ENCODE measurements at regions not wholly inside any gene's neighbourhood (a gene's known extent, or its start where the extent isn't known, plus 50 kb on each side); places are given as distances from the start of the nearest gene placed in this dataset.

DNA sequence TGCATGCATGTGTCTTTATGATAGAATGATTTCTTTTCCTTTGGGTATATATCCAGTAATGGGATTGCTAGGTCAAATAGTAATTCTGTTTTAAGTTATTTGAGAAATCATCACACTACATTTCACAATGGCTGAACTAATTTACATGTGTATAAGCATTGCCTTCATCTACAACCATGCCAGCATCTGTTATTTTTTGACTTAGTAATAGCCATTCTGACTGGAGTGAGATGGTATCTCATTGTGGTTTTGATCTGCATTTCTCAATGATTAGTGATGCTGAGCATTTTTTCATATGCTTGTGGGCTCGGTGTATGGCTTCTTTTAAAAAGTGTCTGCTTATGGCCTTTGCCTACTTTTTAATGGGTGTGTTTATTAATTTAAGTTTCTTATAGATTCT, 102.3 kb upstream of the CCDC112 start:
- H3K9me3 ChIP-seq (ENCODE audit: low read length), result no peaks in the 10 kb centered on the region
- H3K4me1 ChIP-seq (ENCODE audit: insufficient read depth, low read length), result no peaks in the 10 kb centered on the region
- WGBS (ENCODE audit: low lambda C conversion rate), result 5% methylated on average over 1 of the region's 1 CpG
- H3K4me3 ChIP-seq (replicated peaks in 1 of 3; ENCODE audit: insufficient read depth in 1 of 3, low read depth in 2 of 3, low read length in 3 of 3), result no peak overlapping the region
- H3K79me2 ChIP-seq (ENCODE audit: insufficient read depth, low read length), result no peaks in the 10 kb centered on the region
- H2AFZ ChIP-seq (ENCODE audit: low read length), result no peak overlapping the region
- no peak overlapping the region for H3K9ac ChIP-seq (ENCODE audit: insufficient read depth, low read depth, low read length)
- in situ Hi-C loops (cut with HindIII; ENCODE audit: extremely low pct_ligation_motif_present, low pct_unique_long_range_greater_than_20kb) (no loop called here), intact Hi-C loops (cut with micrococcal nuclease; ENCODE audit: unreplicated experiment) (no loop called here)
- no TSS peak for BruUV-seq (replicated peaks)
- H3K36me3 ChIP-seq (replicated peaks in 1 of 2; ENCODE audit: control insufficient read depth in 1 of 2, insufficient read depth in 2 of 2, low read length in 2 of 2), result no peaks in the 10 kb centered on the region
- no peak overlapping the region for H3K27ac ChIP-seq (ENCODE audit: extremely low read length, insufficient read depth, low read length)
- DNase-seq (ENCODE audit: low spot score) (no peak), FAIRE-seq (no peak), ATAC-seq (no peak)
- POLR2A ChIA-PET, result no interaction called here
- H3K27me3 ChIP-seq (ENCODE audit: control insufficient read depth in 1 of 2, insufficient read depth in 2 of 2, low read length in 2 of 2), result no peaks in the 10 kb centered on the region
- H3K4me2 ChIP-seq (ENCODE audit: low read depth, low read length), result no peak overlapping the region
- TF ChIP-seq JDP2 (CRISPR knock-in tag; IDR thresholded peaks at IDR 0.05; ENCODE audit: borderline replicate concordance) (no peak), ZNF549 (CRISPR knock-in tag; IDR thresholded peaks at IDR 0.05) (no peak), ASH2L (IDR thresholded peaks at IDR 0.05; ENCODE audit: insufficient read length, low read depth, low read length) (no peak), ZNF20 (CRISPR knock-in tag; IDR thresholded peaks at IDR 0.05) (no peak)
- TF ChIP-seq, protein P1, sequence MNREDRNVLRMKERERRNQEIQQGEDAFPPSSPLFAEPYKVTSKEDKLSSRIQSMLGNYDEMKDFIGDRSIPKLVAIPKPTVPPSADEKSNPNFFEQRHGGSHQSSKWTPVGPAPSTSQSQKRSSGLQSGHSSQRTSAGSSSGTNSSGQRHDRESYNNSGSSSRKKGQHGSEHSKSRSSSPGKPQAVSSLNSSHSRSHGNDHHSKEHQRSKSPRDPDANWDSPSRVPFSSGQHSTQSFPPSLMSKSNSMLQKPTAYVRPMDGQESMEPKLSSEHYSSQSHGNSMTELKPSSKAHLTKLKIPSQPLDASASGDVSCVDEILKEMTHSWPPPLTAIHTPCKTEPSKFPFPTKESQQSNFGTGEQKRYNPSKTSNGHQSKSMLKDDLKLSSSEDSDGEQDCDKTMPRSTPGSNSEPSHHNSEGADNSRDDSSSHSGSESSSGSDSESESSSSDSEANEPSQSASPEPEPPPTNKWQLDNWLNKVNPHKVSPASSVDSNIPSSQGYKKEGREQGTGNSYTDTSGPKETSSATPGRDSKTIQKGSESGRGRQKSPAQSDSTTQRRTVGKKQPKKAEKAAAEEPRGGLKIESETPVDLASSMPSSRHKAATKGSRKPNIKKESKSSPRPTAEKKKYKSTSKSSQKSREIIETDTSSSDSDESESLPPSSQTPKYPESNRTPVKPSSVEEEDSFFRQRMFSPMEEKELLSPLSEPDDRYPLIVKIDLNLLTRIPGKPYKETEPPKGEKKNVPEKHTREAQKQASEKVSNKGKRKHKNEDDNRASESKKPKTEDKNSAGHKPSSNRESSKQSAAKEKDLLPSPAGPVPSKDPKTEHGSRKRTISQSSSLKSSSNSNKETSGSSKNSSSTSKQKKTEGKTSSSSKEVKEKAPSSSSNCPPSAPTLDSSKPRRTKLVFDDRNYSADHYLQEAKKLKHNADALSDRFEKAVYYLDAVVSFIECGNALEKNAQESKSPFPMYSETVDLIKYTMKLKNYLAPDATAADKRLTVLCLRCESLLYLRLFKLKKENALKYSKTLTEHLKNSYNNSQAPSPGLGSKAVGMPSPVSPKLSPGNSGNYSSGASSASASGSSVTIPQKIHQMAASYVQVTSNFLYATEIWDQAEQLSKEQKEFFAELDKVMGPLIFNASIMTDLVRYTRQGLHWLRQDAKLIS (CRISPR knock-in tag; IDR thresholded peaks at IDR 0.05), result no peak
- CTCF ChIA-PET (ENCODE audit: low intra/inter-chr PET ratio, low total read pairs), result no interaction called here
- H4K20me1 ChIP-seq (ENCODE audit: insufficient read depth, low read length), result no peaks in the 10 kb centered on the region

DNA sequence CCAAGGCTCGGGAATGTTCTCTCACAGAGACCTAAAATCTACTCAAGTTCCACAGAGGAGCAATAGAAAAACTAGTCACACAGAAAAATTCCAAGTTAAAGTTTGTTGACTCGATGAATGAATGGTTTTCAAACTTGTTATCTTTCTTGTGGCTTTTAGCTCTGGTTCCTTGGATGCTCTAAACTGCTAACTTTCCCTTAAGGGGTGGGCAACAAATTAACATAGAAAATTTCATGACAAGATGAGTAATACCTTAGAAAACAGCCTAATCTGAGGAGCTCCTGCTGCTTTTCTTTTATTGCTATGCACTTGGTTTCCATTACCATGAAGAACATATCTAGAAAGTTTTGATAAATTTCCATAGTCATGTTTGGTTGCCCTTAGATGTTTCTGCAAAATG, 100.2 kb upstream of the CCDC112 start:
- no TSS peak for BruUV-seq (replicated peaks)
- Histone ChIP-seq H3K27me3 (ENCODE audit: control insufficient read depth in 1 of 2, insufficient read depth in 2 of 2, low read length in 2 of 2) (no peaks in the 10 kb centered on the region), H3K36me3 (replicated peaks in 1 of 2; ENCODE audit: control insufficient read depth in 1 of 2, insufficient read depth in 2 of 2, low read length in 2 of 2) (no peaks in the 10 kb centered on the region), H3K9ac (ENCODE audit: insufficient read depth, low read depth, low read length) (no peak overlapping the region), H3K4me2 (ENCODE audit: low read depth, low read length) (no peak overlapping the region), H3K4me1 (ENCODE audit: insufficient read depth, low read length) (no peaks in the 10 kb centered on the region), H3K79me2 (ENCODE audit: insufficient read depth, low read length) (no peaks in the 10 kb centered on the region), H2AFZ (ENCODE audit: low read length) (no peak overlapping the region), H3K27ac (ENCODE audit: extremely low read length, insufficient read depth, low read length) (no peak overlapping the region), H4K20me1 (ENCODE audit: insufficient read depth, low read length) (no peaks in the 10 kb centered on the region), H3K9me3 (ENCODE audit: low read length) (no peaks in the 10 kb centered on the region), H3K4me3 (replicated peaks in 1 of 3; ENCODE audit: insufficient read depth in 1 of 3, low read depth in 2 of 3, low read length in 3 of 3) (no peak overlapping the region)
- DNase-seq (ENCODE audit: low spot score), result no peak
- in situ Hi-C loops (cut with HindIII; ENCODE audit: extremely low pct_ligation_motif_present, low pct_unique_long_range_greater_than_20kb) (no loop called here), intact Hi-C loops (cut with micrococcal nuclease; ENCODE audit: unreplicated experiment) (no loop called here)
- TF ChIP-seq, protein P2, sequence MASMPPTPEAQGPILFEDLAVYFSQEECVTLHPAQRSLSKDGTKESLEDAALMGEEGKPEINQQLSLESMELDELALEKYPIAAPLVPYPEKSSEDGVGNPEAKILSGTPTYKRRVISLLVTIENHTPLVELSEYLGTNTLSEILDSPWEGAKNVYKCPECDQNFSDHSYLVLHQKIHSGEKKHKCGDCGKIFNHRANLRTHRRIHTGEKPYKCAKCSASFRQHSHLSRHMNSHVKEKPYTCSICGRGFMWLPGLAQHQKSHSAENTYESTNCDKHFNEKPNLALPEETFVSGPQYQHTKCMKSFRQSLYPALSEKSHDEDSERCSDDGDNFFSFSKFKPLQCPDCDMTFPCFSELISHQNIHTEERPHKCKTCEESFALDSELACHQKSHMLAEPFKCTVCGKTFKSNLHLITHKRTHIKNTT (CRISPR knock-in tag; IDR thresholded peaks at IDR 0.05), result no peak
- TF ChIP-seq ZNF564 (CRISPR knock-in tag; IDR thresholded peaks at IDR 0.05) (no peak), NCOA1 (CRISPR knock-in tag; IDR thresholded peaks at IDR 0.05) (no peak), IRF2 (CRISPR knock-in tag; IDR thresholded peaks at IDR 0.05) (no peak), TAF1 (CRISPR knock-in tag; IDR thresholded peaks at IDR 0.05) (no peak), SIN3A (IDR thresholded peaks at IDR 0.05; ENCODE audit: borderline replicate concordance, low read depth, low read length) (no peak), DR1 (CRISPR knock-in tag; IDR thresholded peaks at IDR 0.05) (no peak)
- TF ChIP-seq, protein P3, sequence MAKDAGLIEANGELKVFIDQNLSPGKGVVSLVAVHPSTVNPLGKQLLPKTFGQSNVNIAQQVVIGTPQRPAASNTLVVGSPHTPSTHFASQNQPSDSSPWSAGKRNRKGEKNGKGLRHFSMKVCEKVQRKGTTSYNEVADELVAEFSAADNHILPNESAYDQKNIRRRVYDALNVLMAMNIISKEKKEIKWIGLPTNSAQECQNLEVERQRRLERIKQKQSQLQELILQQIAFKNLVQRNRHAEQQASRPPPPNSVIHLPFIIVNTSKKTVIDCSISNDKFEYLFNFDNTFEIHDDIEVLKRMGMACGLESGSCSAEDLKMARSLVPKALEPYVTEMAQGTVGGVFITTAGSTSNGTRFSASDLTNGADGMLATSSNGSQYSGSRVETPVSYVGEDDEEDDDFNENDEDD (CRISPR knock-in tag; IDR thresholded peaks at IDR 0.05; ENCODE audit: borderline replicate concordance), result no peak
- 2% methylated on average over 2 of the region's 2 CpGs for WGBS (ENCODE audit: low lambda C conversion rate)
- ATAC-seq, result no peak
- POLR2A ChIA-PET, result no interaction called here
- FAIRE-seq, result no peak
- CTCF ChIA-PET (ENCODE audit: low intra/inter-chr PET ratio, low total read pairs), result no interaction called here
